ENCODE measurements at regions not wholly inside any gene's neighbourhood (a gene's known extent, or its start where the extent isn't known, plus 50 kb on each side); places are given as distances from the start of the nearest gene placed in this dataset.
"Not testable (repeated sequence)": the region's sequence is repeated elsewhere in the genome, so short reads cannot be mapped to it uniquely, and the experiment has no call there.

- no peak for DNase-seq
These were observed 800.2 kb downstream of the PLCL1 start for GRCh38 chr2:198604599-198604998.

DNA sequence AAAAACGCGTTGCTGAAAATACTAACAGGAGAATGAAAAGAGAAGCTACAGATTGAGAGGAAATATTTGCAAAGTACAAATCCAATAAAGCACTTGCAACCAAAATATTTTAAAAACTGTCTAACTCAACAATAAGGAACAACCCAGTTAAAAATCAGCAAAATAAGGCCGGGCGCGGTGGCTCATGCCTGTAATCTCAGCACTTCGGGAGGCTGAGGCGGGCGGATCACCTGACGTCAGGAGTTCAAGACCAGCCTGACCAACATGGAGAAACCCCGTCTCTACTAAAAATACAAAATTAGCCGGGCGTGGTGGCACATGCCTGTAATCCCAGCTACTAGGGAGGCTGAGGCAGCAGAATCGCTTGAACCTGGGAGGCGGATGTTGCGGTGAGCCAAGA lies 798.6 kb downstream of the PLCL1 start:
- DNase-seq: not testable (repeated sequence)

GRCh38 chr2:198597648-198598047 lies 793.3 kb downstream of the PLCL1 start:
- DNase-seq: no peak

DNA sequence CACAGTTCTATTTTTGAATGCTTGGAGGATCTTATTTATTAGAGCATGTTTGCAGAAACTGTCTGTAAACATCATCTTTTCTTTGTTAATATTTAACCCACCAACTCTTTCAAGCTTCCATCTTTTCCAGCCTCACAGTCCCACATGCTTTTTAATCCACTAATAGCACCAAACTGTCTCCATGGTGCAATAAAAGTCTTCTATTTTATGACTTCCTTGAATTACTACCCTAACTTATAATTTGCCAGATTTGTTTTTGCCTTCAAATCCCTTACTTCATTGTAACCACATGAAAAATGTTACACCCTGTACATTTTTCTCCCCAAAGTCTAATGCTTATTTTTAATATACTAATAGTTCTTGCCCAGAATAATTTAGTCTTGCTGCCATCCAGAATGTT lies 792.6 kb downstream of the PLCL1 start:
- DNase-seq: no peak

GRCh38 chr2:198595721-198596120 lies 791.3 kb downstream of the PLCL1 start:
- DNase-seq: no peak

DNA sequence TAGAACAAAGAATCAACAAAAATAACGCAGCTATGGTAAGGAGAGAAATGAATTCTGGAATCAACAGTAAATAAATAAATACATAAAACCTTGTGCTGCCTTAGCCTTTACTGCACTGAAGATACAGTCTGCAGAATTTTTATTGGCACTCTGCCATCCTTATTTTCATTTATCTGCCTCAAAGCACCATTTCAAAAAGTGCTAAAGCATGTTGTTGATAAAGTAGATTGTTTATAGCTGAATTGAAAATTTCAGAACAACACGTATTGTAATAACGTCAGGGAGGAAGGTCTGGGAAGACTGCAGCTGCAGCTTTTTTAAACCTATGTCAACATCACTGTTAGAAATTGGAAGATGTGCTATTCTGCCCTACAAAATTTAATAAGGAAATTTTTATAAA lies 787.2 kb downstream of the PLCL1 start:
- no peak for DNase-seq

- DNase-seq: no peak
These were observed 783.3 kb downstream of the PLCL1 start for GRCh38 chr2:198587741-198588140.

- no peak for DNase-seq
These were observed 782.8 kb downstream of the PLCL1 start for GRCh38 chr2:198587240-198587639.

- DNase-seq: no peak
These were observed 767.0 kb downstream of the PLCL1 start for GRCh38 chr2:198571393-198571792.

GRCh38 chr2:198558176-198558575 lies 753.8 kb downstream of the PLCL1 start:
- no peak for DNase-seq

- no peak for DNase-seq
These were observed 741.7 kb downstream of the PLCL1 start for GRCh38 chr2:198546122-198546521.

DNA sequence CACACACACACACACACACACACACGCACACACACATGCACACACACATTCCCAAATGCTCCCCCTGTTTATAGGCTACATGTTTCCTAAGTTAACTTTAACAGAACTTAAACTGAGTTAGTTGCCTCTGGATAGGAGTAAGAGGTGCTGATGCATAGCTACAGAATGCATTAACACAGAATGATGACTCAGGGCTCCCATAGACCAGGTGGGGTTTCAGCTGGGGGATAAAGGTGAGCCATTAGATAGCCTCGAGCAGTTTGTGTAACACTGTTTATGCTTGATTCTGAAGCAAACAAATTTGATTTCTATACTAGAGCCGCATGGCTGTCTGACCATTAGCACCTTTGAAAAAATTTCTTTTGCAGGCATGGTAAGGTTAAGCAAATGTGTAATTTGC lies 741.0 kb downstream of the PLCL1 start:
- DNase-seq: no peak

GRCh38 chr2:198544461-198544860 lies 740.1 kb downstream of the PLCL1 start:
- DNase-seq: no peak

DNA sequence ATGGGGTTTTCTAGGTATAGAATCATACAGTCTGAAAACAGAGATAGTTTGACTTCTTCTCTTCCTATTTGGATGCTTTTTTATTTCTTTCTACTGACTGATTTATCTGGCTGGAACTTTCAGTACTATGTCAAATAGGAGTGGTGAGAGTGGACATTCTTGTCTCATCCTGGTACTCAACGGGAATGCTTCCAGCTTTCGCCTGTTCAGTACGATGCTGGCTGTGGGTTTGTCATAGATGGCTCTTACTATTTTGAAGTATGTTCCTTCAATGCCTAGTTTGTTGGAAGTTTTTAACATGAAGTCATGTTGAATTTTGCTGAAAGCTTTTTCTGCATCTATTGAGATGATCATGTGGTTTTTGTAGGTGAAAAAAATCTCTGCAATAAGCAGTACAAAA lies 730.4 kb downstream of the PLCL1 start:
- DNase-seq: no peak

DNA sequence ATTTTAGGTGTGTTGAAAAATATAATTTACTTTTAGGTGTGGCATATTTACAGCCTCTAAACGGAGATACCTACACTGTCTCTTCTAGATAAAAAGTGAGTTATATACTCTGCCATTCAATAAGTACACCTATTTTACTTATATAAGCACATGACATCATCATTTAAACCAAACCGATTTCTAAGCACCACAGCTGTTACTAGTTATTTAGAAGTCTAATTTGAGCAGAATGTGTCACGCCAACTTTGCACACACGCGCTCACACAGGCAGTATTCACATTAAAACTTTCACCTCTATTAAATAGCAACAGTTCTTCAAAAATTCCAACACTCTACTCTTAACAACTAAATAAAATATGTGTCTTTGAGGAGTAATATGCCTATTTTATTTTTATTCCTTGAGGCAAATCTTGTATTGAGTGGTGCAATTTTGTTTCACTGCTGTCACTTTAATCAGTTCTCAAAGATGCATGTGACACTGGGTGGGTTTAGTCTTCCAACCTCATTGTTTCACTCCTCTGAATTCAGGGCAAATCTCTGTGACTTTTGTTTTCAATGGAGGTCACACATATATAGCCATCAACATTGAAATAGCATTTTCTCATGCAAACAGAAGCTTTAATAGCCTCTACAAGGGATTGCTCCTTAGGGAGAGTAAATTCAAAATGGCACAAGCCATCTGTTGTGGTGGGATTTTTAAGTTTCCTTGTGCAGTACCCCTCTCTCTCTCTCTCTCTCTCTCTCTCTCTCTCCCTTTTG lies 721.0 kb downstream of the PLCL1 start:
- no peak for DNase-seq

DNA sequence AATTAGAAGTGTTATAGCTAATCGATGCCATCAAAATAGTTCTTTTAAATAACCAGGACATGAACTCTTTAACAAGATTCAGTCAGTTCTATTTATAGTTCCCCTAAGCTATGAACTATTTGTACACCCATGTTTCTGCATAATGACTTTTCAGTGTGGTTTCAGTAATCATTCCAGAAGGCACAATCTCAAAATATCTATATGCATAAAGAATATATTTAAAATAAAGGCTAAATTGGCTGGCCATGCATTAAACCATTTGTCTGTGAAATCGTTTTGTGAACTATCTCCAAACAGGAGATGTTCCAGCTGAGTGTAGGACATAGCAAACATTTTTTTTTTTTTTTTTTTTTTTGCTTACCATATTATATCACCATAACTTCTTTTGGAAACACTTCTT lies 719.3 kb downstream of the PLCL1 start:
- no peak for DNase-seq

DNA sequence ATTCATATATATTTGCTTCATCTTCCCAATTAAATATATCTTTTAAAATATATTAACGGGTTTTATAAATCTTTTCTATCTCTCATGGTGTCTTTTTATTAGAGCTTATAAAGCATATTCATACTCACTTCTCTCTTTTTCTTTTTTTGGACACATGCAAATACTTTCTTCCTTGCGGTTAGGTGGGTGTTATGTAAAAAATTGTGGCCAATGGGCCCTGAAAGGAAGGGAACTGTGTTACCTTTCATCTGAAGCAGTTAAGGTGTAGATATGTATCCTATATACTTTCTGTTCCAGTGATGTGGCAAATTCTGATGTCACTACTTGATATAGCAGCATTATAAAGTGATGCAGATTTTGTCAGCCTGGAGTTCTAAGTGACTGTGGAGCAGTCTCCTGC lies 714.5 kb downstream of the PLCL1 start:
- DNase-seq: no peak

DNA sequence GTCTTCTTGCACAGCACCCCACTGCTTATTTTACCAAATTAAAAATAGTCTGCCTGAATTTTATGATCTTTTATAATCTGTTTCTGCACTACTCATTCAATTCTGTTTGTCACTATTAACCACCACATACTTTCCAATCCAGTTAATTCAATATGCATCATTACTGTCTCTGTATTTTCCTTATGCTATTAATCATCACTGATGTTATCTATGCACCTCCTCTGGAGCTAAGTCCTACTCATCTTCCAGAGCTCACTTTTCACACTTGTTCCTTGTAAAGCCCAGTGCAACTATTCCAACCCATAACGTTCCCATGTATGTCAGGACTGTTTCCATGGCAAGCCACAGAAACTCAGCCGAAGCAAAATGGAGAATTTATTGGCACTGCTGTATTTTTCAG lies 713.6 kb downstream of the PLCL1 start:
- DNase-seq: no peak

GRCh38 chr2:198508610-198509009 lies 704.2 kb downstream of the PLCL1 start:
- DNase-seq: not testable (repeated sequence)

DNA sequence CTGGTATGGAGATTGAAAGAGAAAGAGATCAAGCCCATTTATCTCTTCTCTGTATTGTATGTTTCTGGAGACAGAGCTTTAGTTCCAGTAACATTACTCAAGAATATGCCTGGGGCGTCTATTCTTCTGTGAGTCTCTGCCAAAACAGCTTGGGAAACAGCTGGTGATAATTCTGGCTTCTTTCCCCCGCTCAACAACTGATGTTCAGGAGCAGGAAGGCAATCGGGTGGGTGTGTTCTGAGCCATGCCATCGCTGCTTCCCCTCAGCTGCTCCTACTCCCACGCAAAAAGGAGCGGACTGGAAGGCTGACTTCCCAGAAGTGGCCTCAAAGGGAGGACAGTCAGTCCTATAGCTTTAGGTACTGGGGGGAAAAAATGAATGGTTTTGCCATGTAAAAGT lies 695.1 kb downstream of the PLCL1 start:
- DNase-seq: peak; percentile 55

DNA sequence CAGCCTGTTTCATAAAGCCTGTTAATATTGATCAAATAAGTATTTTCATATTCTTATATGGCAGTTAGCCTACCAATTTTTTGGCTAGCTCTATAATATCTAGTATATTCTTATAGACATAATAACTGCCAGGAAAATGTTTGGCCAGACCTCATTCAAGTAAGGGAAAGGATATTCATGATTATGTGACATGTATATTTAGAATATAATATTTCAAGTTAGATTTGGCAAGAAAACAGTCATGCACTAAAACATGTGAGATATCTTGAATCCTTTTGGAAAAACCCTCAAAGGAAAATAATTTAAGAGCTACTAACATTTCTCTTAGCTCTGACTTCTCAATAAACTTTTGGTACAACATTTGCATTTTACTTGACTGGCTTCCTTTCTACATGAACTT lies 694.1 kb downstream of the PLCL1 start:
- no peak for DNase-seq

DNA sequence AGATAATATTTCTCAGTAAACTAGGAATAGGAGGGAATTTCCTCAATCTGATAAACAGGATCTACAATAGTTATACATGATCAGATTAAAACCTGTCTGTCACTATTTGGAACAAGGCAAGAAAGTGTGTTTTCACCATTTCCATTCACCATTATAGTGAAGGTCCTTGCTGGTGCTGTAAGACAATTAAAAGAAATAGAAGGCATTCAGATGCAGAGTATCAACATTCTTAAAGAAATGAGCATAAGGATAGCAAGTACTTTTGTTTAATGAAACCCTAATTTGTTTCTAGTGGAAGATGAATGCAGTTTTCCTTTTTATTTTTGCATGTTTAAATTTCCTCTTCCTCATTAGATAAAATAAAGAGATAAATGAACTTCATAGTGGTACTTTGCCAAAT lies 693.7 kb downstream of the PLCL1 start:
- no peak for DNase-seq

- no peak for DNase-seq
These were observed 690.5 kb downstream of the PLCL1 start for GRCh38 chr2:198494931-198495330.

GRCh38 chr2:198490748-198491147 lies 686.4 kb downstream of the PLCL1 start:
- no peak for DNase-seq

GRCh38 chr2:198488964-198489363 lies 684.6 kb downstream of the PLCL1 start:
- DNase-seq: no peak
